Lung (tissue), 11 donors: ENCODE measurements at regions not wholly inside any gene's neighbourhood (a gene's known extent, or its start where the extent isn't known, plus 50 kb on each side); places are given as distances from the start of the nearest gene placed in this dataset.

Source experiments
- ATAC-seq: fragments of 200-7000 bp; cut with Tn5 transposase; one replicate; pipeline ENCODE4 v1.9.1; 2020; ENCODE audit warnings: moderate number of reproducible peaks; ENCODE audit not compliant: insufficient read depth, low FRiP score
- DNase-seq, 3 donors: peaks; one replicate each; pipeline ENCODE4 v3.0.0-alpha.2; 2013 to 2017
- H3K27ac ChIP-seq, 2 donors: one replicate each; pipeline ENCODE4 v1.5.1; 2013; ENCODE audit warnings: mild to moderate bottlenecking in 2 of 2, moderate library complexity in 2 of 2, control low read depth in 1 of 2, inconsistent platforms in 1 of 2, low read depth in 1 of 2, low read length in 1 of 2
- H3K27me3 ChIP-seq, 3 donors: one replicate each; pipeline ENCODE4 v1.5.1; 2013; ENCODE audit warnings: low read length in 2 of 3; ENCODE audit not compliant: control insufficient read depth in 3 of 3, insufficient read depth in 3 of 3
- H3K36me3 ChIP-seq, 4 donors: one replicate each; pipeline ENCODE4 v1.5.1; 2013; ENCODE audit warnings: low read length in 4 of 4, mild to moderate bottlenecking in 1 of 4, moderate library complexity in 1 of 4; ENCODE audit not compliant: control insufficient read depth in 4 of 4, insufficient read depth in 4 of 4
- H3K4me1 ChIP-seq, 5 donors: one replicate each; pipeline ENCODE4 v1.5.1; 2013; ENCODE audit warnings: low read length in 5 of 5, mild to moderate bottlenecking in 2 of 5, moderate library complexity in 1 of 5; ENCODE audit not compliant: control insufficient read depth in 5 of 5, insufficient read depth in 5 of 5
- H3K4me3 ChIP-seq: one replicate; pipeline ENCODE4 v1.5.1; 2013; ENCODE audit warnings: mild to moderate bottlenecking, control low read depth, moderate library complexity
- H3K9ac ChIP-seq, 2 donors: one replicate each; pipeline ENCODE4 v1.5.1; 2013; ENCODE audit warnings: low read length in 2 of 2, control low read depth in 1 of 2; ENCODE audit not compliant: insufficient read depth in 1 of 2
- H3K9me3 ChIP-seq, 4 donors: one replicate each; pipeline ENCODE4 v1.5.1; 2013; ENCODE audit warnings: low read length in 3 of 4, mild to moderate bottlenecking in 1 of 4, moderate library complexity in 1 of 4; ENCODE audit not compliant: control insufficient read depth in 4 of 4, insufficient read depth in 3 of 4
- CTCF ChIP-seq: IDR thresholded peaks from 2 replicates; pipeline ENCODE4 v1.5.1; 2012; ENCODE audit warnings: mild to moderate bottlenecking; ENCODE audit errors: control extremely low read depth, extremely low read depth
- WGBS, 2 donors: extraction: QIAGEN DNeasy Blood & Tissue Kit; methylation state at CpG; one replicate each; pipeline ENCODE4 v1.1.7; 2013; 5-methylcytosine and 5-hydroxymethylcytosine counted together
- donor health status: control.
- donor health status: control.
- donor health status: Bipolar disorder and iron deficiency.
- donor health status: healthy.
- donor health status: DM: yes; HTN: yes; CAD: no.

GRCh38 chr5:166772770-166773169 lies 1518.7 kb upstream of the WWC1 start:
- no peaks in the 10 kb centered on the region for H3K36me3 ChIP-seq
- ATAC-seq (no peak), DNase-seq (no peak)
- no peak for TF ChIP-seq CTCF
- H3K4me1 ChIP-seq, result no peaks in the 10 kb centered on the region
- H3K9me3 ChIP-seq, result peaks cover 0 to 5% (median 0%) of the 10 kb centered on the region in 4 donors
- WGBS, 2 donors, result 42 to 48% methylated on average over 1 of the region's 1 CpG
- H3K4me3 ChIP-seq, result no peak overlapping the region
- H3K27ac ChIP-seq, result no peak overlapping the region
- H3K27me3 ChIP-seq, result no peaks in the 10 kb centered on the region
- no peak overlapping the region for H3K9ac ChIP-seq

- Histone ChIP-seq H3K36me3 (no peaks in the 10 kb centered on the region), H3K9me3 (peaks cover 0 to 6% (median 0%) of the 10 kb centered on the region in 4 donors), H3K4me1 (no peaks in the 10 kb centered on the region), H3K27ac (no peak overlapping the region), H3K9ac (no peak overlapping the region), H3K4me3 (no peak overlapping the region), H3K27me3 (no peaks in the 10 kb centered on the region)
- DNase-seq, result peak in 2 of 3 donors; percentile 2 to 6
- ATAC-seq, result no peak
- no peak for TF ChIP-seq CTCF
- WGBS, 2 donors, result 18 to 22% methylated on average over 4 of the region's 4 CpGs
These were observed 1509.7 kb upstream of the WWC1 start for GRCh38 chr5:166781737-166782136.

GRCh38 chr5:166784545-166785078 lies 1506.8 kb upstream of the WWC1 start:
- TF ChIP-seq CTCF, result no peak
- Histone ChIP-seq H3K9me3 (peaks cover 0 to 6% (median 0%) of the 10 kb centered on the region in 4 donors), H3K4me3 (no peak overlapping the region), H3K27ac (no peak overlapping the region), H3K27me3 (no peaks in the 10 kb centered on the region), H3K36me3 (no peaks in the 10 kb centered on the region), H3K9ac (no peak overlapping the region), H3K4me1 (no peaks in the 10 kb centered on the region)
- no peak for DNase-seq
- no peak for ATAC-seq
- WGBS, 2 donors, result 94 to 96% methylated on average over 25 to 29 of the region's 29 CpGs

- H3K36me3 ChIP-seq, result no peaks in the 10 kb centered on the region
- H3K27ac ChIP-seq, result no peak overlapping the region
- no peaks in the 10 kb centered on the region for H3K4me1 ChIP-seq
- no peak for ATAC-seq
- peaks cover 0 to 6% (median 0%) of the 10 kb centered on the region in 4 donors for H3K9me3 ChIP-seq
- 85 to 86% methylated on average over 2 of the region's 2 CpGs for WGBS, 2 donors
- TF ChIP-seq CTCF, result no peak
- no peak overlapping the region for H3K9ac ChIP-seq
- no peaks in the 10 kb centered on the region for H3K27me3 ChIP-seq
- H3K4me3 ChIP-seq, result no peak overlapping the region
- DNase-seq, result no peak
These were observed 1505.3 kb upstream of the WWC1 start for GRCh38 chr5:166786178-166786577.
